ENCODE measurements at regions not wholly inside any gene's neighbourhood (a gene's known extent, or its start where the extent isn't known, plus 50 kb on each side); places are given as distances from the start of the nearest gene placed in this dataset.
"Not testable (repeated sequence)": the region's sequence is repeated elsewhere in the genome, so short reads cannot be mapped to it uniquely, and the experiment has no call there.

GRCh38 chr4:14111730-14112181 is 484.2 kb upstream of the BOD1L1 start:
- no peak for DNase-seq (ENCODE audit: low spot score)

- DNase-seq (ENCODE audit: low spot score): no peak
Measured at GRCh38 chr4:14115106-14115505, 487.6 kb upstream of the BOD1L1 start.

DNA sequence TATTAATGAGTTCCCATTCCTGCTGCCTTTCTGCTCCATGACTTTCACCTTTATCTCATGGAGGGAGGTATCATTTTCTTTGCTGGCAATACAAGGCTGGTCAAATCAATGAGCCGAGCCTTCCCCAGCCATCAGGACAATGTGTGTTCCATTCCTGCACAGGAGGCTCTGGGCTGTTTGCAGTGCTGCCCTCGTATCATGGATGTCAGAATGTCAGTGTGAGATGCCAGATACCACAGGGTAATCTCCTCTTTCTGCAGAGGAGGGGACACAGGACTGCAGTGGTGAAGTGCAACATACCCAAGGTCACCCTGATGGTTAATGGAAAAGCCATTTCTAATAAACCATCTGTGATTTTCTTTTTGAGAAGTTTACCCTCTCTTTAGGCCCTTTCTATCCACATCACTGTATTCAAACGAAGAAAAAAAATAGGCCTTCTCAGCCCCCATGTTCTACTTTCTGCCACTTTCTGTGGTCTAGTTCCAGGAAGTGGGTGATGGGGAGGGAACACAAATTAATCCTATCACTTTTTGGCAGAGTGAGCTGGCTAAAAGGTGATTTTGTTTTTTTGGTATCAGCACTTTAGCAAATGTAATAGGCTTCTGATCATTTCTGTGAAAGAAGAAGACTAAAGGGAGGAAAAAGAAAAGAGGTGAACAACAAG is 490.2 kb upstream of the BOD1L1 start:
- DNase-seq (ENCODE audit: low spot score): no peak

GRCh38 chr4:14124816-14125215 is 497.3 kb upstream of the BOD1L1 start:
- DNase-seq (ENCODE audit: low spot score): no peak

DNA sequence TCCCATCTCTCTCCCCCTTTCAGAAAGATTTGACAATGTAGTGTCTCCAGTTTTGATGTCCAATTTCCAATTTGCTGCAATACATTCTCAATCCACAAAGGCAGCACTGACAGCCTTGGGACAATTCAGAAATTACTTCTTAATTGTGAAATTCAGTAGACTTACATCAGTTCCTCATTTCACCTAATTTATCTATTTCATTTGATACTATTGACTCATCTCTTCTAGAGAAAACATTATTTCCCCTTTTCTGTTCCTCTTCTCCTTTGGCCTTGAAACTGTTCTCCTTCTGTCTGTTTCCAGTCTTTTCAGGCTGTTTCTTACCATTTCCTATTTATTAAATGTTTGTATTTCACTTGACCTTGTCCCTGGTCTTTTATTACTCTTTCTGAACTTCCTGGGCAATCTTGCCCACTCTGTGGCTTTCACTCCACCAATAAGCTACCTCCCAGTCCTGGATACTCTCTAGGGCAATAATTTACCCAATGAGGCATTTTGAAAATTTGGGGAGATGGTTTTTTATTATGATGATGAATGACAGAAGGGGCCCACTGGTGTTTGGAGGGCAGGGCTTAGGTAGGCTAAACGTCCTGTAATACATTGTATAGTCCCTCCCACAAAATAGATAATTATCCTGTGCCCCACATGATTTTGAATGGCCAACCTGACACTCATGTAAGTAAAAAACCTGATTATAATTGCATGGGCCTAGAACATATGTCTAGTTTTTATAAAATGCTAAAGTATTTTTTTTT is 498.0 kb upstream of the BOD1L1 start:
- DNase-seq (ENCODE audit: low spot score): no peak

- DNase-seq (ENCODE audit: low spot score): no peak
Measured at GRCh38 chr4:14130551-14130950, 503.0 kb upstream of the BOD1L1 start.

- no peak for DNase-seq (ENCODE audit: low spot score)
Measured at GRCh38 chr4:14131335-14131734, 503.8 kb upstream of the BOD1L1 start.

- DNase-seq (ENCODE audit: low spot score): no peak
Measured at GRCh38 chr4:14132301-14132700, 504.8 kb upstream of the BOD1L1 start.

GRCh38 chr4:14138106-14138505 is 510.6 kb upstream of the BOD1L1 start:
- DNase-seq (ENCODE audit: low spot score): no peak

- DNase-seq (ENCODE audit: low spot score): no peak
Measured at GRCh38 chr4:14143892-14144291, 516.4 kb upstream of the BOD1L1 start.

GRCh38 chr4:14149176-14150053 is 521.9 kb upstream of the BOD1L1 start:
- peak; percentile 29 for DNase-seq (ENCODE audit: low spot score)

DNA sequence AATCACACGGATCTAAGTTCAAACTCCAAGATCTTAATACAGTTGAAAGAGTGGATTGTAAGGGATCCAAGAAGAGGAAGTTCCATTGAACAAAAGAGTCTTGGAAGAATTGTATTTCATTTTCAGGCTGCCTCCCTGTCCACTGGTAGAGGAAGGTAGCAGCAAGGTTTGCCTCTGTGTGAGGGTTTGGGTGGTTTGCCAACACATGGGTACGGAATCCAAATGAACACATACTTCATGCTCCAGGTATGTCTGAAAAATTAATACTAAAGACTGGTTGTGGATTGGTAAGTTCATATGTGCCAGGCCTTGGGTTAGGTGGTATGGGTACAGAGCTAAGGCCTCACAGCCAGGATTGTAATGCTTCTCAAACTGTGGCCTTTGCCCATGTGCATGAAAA is 523.6 kb upstream of the BOD1L1 start:
- no peak for DNase-seq (ENCODE audit: low spot score)

DNA sequence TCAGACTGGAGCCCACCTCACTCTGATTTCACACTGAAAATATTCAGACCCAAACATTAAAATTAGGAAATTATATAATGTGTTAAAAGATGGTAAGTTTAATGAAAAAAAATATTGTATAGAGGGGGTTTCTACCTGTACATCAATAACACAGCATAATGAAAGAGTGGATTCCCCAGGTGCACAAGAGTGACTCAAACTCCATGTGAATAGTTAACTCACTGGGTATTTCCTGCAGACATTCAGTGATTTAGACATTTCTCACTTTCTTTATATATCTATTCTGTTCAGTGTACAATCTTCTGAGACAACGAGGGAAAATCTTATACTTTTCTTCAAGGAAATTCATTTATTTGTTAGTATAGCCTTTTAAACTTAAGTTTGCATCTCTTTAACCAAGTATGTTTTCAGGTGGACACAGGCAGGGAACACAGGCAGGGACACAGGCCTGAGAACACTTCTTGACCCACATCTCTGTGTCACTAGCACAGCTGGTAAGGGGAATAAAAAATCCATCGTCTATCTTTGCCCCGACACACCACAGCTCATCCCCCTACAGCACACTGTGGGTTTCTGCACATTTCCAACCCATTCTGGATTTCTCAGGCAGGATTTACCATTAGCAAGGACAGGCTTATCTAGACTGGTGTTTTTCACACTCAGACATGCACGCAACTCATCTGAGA is 525.5 kb upstream of the BOD1L1 start:
- no peak for DNase-seq (ENCODE audit: low spot score)

- no peak for DNase-seq (ENCODE audit: low spot score)
Measured at GRCh38 chr4:14155803-14156202, 528.3 kb upstream of the BOD1L1 start.

DNA sequence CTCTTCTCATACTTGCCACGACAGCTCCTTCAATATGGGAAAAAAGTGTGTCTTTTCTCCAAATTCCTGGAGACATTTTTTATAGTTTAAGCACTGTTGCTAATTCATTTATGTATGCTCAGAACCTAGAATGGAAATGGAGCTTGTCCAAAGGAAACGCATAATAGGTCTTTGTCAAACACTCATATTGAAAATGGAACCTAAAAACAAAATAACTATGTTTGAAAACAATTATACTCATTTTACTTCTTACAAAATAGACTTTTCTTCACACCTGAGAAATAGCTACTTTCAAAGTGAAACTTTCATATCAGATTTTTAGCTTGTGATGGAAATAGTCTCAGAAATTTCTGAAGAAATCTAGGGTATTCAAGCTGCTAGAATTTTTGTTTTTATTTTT is 529.7 kb upstream of the BOD1L1 start:
- no peak for DNase-seq (ENCODE audit: low spot score)

DNA sequence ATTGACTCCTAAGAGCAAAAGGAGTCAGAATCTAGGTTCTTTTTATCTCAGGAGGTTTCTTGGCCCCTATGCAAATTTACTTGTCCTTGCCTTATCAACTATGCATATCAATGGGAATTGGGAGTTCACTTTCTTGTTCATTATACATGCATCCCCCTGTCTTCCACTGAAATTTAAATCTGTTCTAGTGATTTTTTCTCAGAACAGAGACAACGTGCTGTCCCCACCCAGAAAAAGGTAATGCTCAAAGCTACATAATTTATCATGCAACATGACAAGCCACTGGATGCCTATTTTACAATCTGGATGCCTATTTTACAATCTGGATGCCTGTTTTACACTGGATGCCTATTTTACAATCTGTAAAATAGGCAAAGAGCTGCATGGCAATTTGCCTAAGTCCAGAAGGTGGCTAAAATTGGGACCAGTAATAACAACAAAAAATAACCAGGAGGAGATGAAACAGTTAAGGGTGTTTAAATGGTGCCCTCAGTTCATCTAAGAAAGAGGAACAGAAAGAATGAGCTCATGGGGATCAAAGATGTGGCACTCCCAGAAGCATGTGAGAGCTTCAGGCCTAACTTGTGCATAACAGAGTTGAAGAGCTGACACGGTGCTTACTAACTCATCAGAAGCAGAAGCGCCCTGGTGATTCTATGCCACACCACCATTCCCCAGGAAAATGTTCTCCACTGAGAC is 537.8 kb upstream of the BOD1L1 start:
- DNase-seq (ENCODE audit: low spot score): no peak

GRCh38 chr4:14167876-14168510 is 540.5 kb upstream of the BOD1L1 start:
- no peak for DNase-seq (ENCODE audit: low spot score)

DNA sequence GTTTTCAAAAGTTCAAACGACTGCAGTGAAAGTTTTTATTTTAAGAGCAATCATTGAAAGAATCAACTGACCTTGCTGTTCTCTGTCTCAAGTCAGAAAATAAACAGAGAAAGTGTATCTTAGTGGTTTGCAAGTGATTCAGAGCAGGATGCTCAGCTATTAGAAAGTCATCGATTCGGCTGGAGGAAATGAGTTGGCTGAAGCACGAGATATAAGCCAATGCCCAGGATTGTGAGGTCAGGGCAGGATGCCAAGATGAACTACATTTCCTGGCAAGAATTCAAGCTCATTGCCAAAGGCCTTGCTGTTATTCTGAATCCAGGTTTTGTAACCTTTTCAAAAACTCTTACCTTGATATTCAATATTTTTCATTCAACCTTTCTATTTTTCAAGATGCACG is 541.4 kb upstream of the BOD1L1 start:
- DNase-seq (ENCODE audit: low spot score): no peak

- DNase-seq (ENCODE audit: low spot score): no peak
Measured at GRCh38 chr4:14169460-14169859, 541.9 kb upstream of the BOD1L1 start.

GRCh38 chr4:14169940-14170339 is 542.4 kb upstream of the BOD1L1 start:
- not testable (repeated sequence) for DNase-seq (ENCODE audit: low spot score)

- DNase-seq (ENCODE audit: low spot score): no peak
Measured at GRCh38 chr4:14176613-14177012, 549.1 kb upstream of the BOD1L1 start.

Data from putamen (tissue), 1 donor.